GM12891 (cell line): ENCODE measurements at regions not wholly inside any gene's neighbourhood (a gene's known extent, or its start where the extent isn't known, plus 50 kb on each side); places are given as distances from the start of the nearest gene placed in this dataset.
"Not testable (repeated sequence)": the region's sequence is repeated elsewhere in the genome, so short reads cannot be mapped to it uniquely, and the experiment has no call there.

Source experiments
- DNase-seq: peaks from one replicate; pipeline ENCODE4 v3.0.0; 2011; ENCODE audit warnings: low spot score; ENCODE audit not compliant: insufficient read length
- FAIRE-seq: peaks from 2 replicates; lab custom pipeline; 2011; peaks lifted over from hg19 to GRCh38; lab: Jason Lieb, UNC
- PAX5 ChIP-seq: IDR thresholded peaks from 2 replicates; pipeline ENCODE4 v1.6.1; 2011; ENCODE audit warnings: low read length, moderate library complexity, mild to moderate bottlenecking; ENCODE audit not compliant: insufficient read depth, severe bottlenecking
- POLR2A ChIP-seq: IDR thresholded peaks from 2 replicates; pipeline ENCODE4 v1.6.1; 2011; ENCODE audit warnings: low read depth, low read length, control low read depth
- POLR2AphosphoS5 ChIP-seq: IDR thresholded peaks from 2 replicates; pipeline ENCODE4 v1.6.1; 2011; ENCODE audit warnings: low read depth, low read length, control low read depth
- POU2F2 ChIP-seq: IDR thresholded peaks from 2 replicates; pipeline ENCODE4 v1.6.1; 2011; ENCODE audit warnings: low read depth, mild to moderate bottlenecking, control low read depth, low read length, moderate library complexity
- SPI1 ChIP-seq: IDR thresholded peaks from 2 replicates; pipeline ENCODE4 v1.6.1; 2011; ENCODE audit warnings: low read depth, low read length, control low read depth
- TAF1 ChIP-seq: IDR thresholded peaks from 2 replicates; pipeline ENCODE4 v1.6.1; 2011; ENCODE audit warnings: low read depth, low read length, control low read depth

DNA sequence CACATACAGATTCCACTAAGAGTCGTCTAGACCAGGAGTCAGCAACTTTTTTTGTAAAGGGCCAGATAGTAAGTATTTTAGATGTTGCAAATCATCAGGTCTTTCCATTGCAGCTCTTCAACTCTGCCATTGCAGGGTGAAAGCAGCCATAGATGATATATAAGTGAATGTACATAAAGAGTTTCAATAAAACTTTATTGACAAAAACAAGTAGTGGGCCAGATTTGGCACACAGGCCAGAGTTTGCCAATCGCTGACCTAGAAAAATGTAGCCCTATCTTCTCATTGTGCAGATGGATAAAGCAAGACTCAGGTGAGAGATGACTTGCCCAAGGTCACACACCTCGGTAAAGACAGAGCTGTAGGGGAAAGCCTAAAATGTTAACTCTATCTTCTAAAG lies 474.7 kb downstream of the MED13L start:
- no peak for DNase-seq
- no peak for FAIRE-seq
- TF ChIP-seq POLR2A (no peak), TAF1 (no peak), PAX5 (no peak), POLR2AphosphoS5 (no peak), POU2F2 (no peak), SPI1 (no peak)

DNA sequence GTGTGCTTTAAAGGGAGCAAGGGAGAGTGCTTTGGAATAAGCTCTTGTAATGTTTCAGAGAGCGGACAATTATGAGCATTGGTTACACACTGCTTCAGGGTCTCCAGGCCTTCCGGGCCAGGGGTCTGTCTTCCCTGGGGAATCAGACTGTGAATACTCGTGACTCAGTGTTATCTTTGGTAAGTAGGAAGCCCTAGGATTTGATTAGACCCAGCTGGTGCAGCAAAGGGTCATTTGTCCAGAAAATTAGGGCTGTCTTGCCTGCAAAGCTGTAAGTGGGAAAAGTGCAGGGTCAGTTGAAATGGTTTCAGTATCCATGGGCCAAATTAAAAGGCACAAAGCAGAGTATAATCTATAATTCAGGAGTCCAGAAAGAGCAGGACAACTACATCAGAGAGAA lies 475.6 kb downstream of the MED13L start:
- DNase-seq (no peak), FAIRE-seq (no peak)
- TF ChIP-seq PAX5 (no peak), POLR2A (no peak)

DNA sequence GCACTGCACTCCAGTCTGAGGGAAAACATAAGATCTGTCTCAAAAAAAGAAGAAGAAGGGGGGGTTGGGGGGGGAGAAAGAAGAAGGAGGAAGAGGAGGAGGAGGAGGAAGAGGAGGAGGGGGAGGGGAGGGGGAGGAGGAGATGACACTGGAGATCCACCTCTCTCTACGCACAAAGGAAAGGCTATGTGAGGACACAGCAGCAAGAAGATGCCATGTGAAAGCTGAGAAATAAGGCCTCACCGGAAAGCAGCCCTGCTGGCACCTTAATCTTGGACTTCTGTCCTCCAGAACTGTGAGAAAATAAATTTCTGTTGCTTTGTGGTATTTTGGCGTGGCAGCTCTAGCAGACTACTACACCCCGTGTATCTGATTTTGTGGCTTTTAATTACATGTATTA lies 477.9 kb downstream of the MED13L start:
- FAIRE-seq (no peak), DNase-seq (no peak)
- TF ChIP-seq TAF1 (no peak), POLR2A (no peak), PAX5 (no peak), POU2F2 (no peak), SPI1 (no peak), POLR2AphosphoS5 (no peak)

DNA sequence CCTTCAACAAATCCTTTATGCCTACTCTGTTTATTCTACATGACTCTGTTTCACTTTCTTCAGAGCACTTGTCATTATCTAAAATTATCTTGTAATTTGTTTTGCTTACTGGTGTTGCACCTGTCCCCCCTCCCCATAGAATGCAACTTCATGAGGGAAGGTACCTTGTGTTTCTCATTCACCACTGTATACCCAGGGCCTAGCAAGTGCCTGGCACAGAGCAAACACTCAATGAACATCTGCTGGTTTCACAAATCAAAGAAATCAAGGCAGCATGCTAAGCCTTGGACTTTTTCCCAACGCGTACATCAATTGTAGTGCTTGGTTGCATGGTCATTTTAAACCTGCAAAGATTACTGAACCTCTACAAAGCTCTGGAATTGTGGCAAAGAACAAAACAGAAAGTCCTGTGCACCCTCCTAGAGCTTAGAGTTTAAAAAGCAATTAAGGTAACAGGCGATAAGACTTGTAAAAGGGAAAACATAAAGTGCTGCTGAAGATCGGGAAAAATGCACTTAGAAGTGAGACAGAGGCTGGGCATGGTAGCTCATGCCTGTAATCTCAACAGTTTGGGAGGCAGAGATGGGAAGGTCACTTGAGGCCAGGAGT lies 479.1 kb downstream of the MED13L start:
- DNase-seq (no peak), FAIRE-seq (no peak)
- TF ChIP-seq POU2F2 (no peak), TAF1 (no peak), SPI1 (no peak), POLR2A (no peak), PAX5 (no peak), POLR2AphosphoS5 (no peak)

DNA sequence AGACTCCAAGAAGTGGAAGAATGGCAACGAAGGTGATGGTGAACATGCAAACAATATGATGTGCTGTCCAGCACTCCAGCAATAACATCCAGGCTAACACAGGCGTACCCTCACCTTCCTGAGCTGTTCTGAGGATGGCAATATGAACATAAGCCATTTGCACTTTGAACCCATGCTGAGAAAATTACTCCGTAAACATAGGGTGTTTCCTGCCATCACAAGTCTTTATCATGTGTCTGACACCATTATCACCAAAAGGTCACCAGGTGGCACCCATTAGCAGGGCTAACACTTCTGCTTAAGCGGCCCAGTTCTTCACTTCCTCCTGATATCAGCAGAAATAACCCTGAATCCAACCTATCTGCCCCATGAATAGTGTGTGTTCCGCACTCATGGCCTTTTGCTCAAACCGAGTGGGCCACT lies 482.8 kb downstream of the MED13L start:
- no peak for DNase-seq
- TF ChIP-seq POLR2A (no peak), PAX5 (no peak), POU2F2 (no peak), SPI1 (no peak), POLR2AphosphoS5 (no peak), TAF1 (no peak)
- no peak for FAIRE-seq

DNA sequence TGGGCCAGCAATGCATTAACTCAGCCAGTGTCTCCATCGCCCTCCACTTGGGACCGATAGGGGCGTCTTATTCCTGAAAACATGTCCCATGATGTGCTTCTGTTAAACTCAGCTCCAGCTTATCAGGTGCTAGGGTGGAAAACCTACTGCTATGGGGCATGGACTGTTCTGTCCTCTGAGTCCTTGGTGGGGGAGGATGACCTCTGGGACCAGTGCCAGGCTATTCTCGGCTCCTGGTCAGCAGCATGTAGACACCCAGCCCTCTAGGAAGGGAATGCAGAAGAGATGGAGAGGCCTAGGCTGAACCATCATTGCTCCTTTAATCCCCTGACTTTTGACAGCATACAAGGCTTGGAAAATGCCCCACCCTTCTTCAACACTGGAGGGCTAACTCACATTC lies 486.2 kb downstream of the MED13L start:
- FAIRE-seq: no peak
- TF ChIP-seq PAX5 (no peak), TAF1 (no peak), POLR2AphosphoS5 (no peak), POU2F2 (no peak), SPI1 (no peak), POLR2A (no peak)
- no peak for DNase-seq

DNA sequence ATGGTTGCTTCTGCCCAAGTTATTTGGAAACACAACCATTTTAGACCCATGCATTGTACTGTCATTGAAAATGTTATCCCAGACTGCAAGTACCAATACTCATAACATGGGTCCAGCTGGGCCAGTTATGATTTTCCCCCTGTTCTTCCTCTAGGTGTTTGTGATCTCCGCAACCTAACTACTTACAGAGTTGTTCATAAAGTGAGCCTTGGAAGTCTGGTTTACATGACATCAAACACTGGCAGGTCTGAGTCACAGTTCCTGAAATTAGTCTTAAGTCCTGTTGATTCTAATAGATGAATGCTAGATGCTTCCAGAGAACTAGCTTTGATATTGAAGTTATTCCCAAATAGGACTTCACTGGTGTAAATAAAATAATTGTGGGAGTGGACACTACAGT lies 487.0 kb downstream of the MED13L start:
- TF ChIP-seq PAX5: no peak
- FAIRE-seq: no peak

DNA sequence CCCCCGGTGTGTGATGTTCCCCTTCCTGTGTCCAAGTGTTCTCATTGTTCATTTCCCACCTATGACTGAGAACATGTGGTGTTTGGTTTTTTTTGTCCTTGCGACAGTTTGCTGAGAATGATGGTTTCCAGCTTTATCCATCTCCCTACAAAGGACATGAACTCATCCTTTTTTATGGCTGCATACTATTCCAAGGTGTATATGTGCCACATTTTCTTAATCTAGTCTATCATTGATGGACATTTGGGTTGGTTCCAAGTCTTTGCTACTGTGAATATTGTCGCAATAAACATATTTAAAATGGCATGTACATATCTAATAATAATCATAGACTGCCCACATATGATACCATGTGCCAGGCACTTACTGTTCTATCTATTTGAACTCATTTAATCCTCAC lies 491.0 kb downstream of the MED13L start:
- FAIRE-seq, DNase-seq: not testable (repeated sequence)

More for the DNA sequence above, 487.0 kb downstream of the MED13L start:
- DNase-seq: no peak

DNA sequence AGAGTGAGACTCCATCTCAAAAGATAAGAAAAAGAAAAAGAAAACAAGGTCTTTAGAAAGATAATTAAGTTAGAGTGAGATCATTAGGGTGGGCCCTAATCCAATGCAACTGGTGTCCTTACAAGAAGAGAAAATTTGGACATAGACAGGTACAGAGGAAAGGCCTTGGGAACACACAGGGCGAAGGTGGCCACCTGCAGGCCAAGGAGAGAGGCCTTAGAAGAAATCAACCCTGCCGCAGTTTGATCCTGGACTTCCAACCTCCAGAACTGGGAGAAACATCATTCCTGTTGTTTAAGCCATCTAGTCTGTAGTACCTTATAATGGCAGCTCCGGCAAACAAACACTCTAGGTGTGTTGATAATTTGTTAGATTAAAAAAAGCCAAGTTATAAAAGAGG lies 491.9 kb downstream of the MED13L start:
- TF ChIP-seq POLR2A (no peak), TAF1 (no peak), POLR2AphosphoS5 (no peak), PAX5 (no peak), SPI1 (no peak), POU2F2 (no peak)
- no peak for FAIRE-seq
- no peak for DNase-seq

DNA sequence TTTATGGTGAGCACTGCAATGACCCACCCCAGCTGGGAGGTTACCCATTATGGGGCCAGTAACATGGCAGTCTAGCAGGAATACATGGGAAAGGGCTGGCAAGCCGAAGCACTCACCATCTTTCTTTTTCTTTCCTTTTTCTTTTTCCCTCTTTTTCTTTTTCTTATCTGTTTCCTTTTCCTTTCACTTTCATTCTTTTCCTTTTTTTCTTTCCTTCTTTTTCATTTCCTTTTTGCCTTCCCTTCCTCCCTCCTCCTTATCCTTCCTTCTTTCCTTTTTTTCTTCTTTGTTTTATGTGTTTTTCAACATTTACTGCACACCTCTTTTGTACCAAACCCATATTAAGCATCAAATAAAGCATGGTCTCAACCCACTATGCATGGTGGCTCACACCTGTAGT lies 501.1 kb downstream of the MED13L start:
- DNase-seq (no peak), FAIRE-seq (no peak)
- no peak for TF ChIP-seq PAX5
- TF ChIP-seq POLR2A: no peak
- no peak for TF ChIP-seq SPI1
- TF ChIP-seq POU2F2: no peak
- TF ChIP-seq POLR2AphosphoS5: no peak
- no peak for TF ChIP-seq TAF1

DNA sequence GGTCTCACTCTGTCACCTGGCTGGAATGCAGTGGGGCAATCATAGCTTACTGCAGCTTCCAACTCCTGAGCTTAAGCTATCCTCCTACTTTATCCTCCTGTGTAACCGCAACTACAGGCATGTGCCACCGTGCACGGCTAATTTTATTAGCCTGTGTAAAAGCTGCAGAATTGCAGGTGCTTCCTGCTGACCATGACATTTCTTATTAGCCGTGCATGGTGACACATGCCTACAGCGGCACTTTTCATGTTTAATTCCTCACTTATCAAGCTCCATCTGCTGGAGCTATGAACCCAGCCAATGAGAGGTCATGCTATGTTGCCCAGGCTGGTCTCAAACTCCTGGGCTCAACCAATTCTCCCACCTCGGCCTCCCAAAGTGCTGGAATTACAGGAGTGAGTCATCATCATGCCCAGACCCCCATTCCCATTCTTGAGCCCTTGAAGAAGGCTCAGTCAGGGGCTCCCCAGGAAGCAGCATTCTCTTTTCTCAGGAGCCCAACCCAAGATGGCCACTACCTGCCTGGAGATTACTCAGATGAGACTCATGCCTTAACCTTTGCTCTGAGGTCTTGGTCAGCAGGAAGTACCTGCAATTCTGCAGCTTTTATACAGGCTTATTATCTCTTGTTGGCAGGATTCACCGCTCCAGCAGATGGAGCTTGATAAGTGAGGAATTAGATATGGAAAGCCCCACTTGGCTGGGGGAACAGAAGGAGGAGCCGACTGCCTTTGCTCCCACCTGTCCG lies 503.2 kb downstream of the MED13L start:
- FAIRE-seq: no peak
- TF ChIP-seq POLR2A: no peak
- no peak for DNase-seq
